Inflammatory macrophage treated with lipopolysaccharide for 4 hours (primary cell): ENCODE measurements at regions not wholly inside any gene's neighbourhood (a gene's known extent, or its start where the extent isn't known, plus 50 kb on each side); places are given as distances from the start of the nearest gene placed in this dataset.

Experiments used
- DNase-seq: peaks from one replicate; pipeline ENCODE4 v3.0.0-alpha.2; 2020

DNA sequence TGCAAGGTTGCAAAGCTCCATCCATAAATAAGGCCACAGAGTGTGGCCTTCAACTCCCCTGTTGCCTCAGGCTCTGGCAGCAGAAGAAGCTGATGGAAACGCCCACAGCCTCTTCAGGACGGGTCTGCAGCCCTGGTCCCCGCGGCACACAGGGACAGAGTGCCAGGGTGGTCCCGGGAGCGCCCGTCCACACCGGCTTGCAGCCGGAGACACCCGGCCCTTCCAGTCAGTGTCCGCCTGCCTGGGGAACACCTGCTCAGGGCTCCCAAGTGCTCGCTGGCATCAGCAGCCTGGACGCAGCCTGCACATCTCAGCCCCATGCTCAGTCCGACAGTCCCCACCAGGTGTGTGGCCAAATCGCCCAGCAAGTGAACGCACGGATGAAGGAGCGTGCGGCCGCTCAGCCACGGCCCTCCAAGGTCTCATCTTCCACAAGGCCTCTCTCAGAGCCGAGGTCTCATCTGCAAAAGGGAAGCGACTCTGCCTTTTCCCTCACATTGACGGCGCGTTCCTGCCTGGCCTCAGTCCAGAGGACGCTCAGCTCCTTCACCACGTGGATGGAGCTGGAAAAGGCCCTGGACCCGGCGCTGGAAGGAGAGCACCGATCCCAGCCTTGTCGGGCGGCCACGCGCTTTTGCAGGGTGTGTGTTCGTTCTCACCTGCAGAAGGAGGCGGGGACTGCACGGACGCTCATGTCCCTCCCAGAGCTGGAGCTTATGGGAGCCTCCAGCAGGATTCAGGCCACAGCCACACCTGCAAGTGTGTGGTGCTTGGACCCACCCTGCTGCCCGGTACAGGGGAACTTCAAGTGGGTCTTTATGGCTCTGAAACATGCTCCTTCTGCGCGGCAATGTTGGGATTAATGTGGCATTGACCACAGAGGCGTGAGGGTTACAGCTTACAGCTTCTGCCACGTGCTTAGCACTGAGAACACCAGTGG is 180.4 kb downstream of the DLL1 start:
- DNase-seq: no peak

DNA sequence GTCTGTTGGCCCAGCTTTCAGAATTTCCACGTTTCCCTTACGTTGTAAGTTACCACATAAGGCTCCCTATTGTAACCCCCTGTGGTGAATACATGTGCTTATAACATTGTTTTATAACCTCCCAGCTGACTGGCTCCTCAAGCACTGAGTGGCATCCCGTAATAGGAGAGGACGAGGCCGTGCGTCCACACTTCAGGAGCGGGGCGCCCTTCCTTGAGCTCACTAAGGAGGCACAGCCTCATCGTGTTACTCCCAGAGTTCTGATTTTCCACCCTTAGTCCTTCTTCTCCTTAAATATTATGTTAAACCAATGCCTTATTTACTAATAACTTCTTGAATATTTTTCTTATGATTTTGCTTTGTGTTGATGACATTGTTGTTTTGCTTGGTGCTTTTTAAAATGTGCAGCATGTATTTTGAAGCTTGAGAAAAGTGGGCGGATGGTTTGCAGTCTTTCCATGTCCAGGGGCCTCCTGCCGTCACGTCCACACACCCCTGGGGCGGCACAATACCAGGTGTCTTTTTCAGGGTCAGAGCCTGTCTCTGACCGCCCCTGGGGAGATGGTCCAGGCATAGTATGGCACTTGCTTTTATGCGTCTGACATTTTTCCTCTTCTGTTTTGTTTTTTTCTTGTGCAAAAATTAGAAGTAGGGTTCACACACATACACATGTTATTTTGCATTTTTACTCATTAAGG is 181.8 kb downstream of the DLL1 start:
- no peak for DNase-seq

DNA sequence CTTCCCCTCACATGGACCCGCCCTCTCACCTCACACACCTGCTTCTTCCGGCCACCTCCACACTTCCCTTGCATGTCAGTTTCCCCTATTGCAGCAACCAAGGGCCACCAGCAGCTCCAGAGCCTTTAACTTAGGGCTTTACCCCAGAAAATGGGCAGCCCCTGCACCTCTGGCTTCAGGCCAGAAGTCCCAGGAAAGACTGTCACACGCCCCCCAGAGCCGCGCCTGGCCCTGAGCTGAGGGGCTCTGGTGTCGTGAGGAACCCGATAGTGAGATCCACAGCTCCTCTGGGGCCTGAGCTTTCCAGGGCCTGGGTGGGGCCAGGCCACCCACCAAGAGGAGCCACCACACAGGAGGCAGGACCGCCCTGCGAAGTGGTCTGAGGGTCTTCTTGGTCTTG is 182.4 kb downstream of the DLL1 start:
- DNase-seq: no peak

DNA sequence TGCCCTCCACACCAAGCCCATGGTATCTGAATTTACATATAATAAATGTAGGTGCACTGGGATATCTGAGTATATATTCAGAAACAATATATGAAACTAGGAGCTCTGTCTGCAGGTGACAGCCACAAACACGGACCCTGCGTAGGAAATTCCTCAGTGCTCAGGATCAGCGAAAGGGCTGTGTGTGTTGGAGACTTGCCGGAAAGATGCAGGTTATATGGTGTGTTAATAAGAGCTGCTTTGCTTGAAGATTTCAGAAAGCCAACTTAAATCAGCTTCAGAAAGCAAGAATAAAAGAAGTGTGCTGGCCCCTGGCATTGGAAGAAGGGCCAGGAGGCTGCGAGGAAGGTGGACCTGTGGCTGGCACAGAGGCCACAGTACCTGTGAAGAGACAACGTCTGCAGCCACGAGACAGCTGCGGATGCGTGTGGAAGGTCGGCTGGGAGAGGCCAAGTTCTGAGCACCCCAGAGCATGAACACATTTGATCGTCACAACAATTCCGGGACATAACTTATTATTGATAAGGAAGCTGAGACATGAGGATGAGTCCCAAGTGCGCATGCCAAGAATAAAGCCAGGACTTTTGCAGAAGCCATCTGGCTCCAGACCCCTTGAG is 183.2 kb downstream of the DLL1 start:
- no peak for DNase-seq

DNA sequence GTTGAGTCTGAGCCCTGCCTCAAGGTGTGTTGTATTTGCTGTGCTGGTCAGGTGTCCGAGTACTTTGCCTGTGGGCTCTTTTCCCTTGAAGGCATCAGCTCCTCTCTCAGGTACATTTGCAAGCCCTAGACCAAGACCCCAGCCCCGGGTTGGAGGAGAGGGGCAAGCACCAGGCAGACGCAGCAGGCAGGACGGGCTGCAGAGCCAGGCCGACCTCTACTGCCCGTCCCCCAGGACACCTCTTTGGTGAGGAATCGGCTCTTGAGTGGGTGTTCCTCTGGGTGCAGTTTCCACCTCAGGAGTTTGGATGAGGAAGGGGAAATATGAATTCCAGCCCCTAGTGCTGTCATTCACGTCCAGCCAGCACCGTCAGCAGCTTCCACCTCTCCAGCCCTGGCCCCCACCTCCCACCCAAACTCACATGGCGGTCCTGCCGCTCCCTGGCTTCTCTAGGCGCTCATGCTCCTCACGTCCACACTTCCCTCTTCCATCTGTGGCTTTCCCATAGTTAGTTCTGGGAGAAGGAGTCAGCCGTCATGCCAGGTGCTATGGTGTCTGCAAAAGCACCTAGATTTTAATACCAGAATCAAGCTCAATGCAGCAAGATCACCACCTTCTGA is 183.9 kb downstream of the DLL1 start:
- DNase-seq: no peak

DNA sequence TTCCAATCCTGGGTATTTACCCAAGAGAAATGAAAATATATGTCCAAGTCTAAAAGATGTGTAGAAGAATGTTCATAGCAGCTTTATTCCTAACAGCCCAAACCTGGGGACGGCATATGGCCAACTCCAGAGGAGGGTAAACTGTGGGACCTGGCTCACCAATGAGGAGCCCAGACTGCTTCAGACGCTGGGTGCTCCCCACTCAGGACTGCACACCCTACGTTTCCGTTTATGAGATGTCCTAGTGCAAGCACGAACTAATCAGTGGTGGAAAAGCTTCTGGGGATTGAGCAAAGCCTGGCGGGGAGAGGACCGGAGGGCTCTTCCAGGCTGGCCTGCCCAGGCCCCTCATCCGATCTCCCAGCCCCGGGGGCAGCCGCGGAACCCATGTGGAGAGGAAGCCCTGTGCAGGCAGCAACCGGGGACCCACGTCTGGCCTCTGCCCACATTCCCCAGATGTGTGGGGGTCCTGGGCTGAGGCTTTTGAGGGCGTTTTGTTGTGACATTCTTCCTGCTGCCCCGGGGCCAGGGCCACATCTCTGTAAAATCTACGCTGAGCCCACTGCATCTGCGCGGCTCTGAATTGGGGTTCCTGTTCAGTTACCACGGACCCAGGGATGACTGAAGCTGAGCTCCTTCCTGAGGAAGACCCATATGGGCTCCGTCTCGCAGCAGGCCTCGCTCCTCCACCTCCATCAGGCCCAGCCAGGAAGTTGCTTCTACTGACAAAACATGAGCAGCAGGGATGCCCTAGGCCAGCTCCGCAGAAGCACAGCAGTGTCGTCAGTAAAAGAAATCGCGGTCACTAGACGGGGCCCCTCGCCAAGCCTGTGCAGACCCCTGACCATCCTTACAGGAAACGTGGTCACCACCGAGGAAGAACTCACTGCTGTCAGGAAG is 188.0 kb downstream of the DLL1 start:
- no peak for DNase-seq

DNA sequence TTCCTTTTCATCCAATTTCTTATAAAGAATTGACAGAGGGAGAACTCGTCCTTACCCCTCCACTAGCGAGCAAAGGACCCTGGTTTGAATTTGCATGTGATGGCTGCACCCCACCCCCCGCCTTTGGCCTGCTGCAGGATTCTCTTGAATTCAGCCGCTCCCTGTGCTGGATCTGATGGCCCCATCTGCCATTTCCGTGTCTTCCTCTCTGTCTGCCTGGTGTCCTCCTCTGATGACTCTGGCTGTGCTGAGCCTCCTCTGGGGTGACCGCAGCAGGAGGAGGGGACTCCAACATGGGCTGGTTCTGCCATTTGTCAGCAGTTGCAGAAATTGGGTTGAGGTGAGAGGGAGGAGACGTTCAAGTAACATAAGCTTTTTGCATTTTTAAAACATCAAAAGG is 188.8 kb downstream of the DLL1 start:
- DNase-seq: no peak

DNA sequence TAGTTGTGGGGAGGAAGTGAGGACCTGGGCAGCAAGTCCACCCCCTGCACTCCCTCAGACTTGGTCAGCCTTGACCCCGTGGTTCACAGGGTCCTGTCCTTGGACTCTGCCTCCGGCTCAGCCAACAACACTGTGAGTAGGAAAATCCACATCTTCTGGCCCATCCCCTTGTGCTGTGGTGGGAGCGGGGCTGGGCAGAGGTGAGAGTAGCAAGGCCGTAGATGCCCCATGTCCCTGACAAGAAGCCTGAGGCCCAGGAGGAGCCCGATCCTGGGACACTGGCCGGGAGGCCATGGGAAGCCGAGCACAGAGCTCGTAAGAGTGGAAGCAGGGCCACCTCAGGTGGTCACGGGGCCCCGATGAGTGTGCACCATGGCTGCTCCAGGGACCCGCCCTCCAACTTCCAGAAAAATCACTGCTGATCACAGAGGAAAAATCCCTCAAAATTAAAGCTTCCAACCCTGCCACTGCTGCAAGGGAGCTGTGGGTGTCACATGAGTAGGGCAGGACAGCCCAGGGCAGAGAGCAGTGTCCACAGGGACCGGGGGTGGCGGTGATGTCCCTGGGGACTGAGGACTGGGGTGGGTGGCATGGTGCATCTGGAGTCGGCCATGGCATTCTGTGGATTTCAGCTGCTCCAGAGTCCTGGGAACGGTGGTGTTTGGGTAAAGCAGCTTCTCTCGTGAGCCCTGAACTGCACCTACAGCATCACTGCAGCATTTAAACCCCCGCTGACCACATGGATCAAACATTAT is 189.4 kb downstream of the DLL1 start:
- no peak for DNase-seq

DNA sequence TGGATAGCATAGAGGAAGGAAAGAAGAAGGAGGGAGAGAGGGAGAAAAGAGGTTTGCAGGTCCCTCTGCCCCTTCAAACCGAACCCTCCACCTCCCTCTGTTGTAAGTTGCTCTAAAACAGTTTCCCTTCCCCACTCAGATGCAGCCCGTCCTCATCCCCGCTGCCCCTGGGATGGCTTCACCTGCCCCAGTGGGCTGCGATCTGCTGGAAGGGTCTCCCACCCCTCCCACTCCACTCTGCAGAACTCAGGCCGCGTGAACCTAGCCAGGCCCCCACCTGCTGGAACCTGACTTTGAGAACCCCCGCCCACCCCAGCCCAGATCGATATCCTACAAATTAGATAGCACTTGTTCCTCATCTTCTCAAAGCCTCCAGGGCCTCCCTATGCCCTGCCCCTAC is 190.8 kb downstream of the DLL1 start:
- no peak for DNase-seq

DNA sequence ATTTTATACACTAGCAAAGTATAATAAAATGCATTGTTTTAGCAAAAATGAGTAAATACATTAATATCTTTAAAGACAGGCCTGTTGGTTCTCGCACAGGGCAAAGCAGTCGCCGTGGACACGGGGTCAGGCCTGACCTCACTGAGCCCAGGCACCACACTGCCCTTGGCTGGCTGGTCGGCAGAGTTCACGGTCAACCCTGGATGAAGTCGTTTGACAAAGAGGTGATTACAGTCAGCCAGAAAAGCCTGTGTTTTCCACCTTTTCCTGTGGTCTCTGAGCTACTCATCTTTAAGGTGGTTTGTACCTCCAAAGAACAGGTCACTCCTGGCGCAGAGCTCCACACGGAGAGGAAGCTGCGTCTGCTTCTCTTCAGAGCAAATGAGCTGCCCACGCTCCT is 191.5 kb downstream of the DLL1 start:
- no peak for DNase-seq

DNA sequence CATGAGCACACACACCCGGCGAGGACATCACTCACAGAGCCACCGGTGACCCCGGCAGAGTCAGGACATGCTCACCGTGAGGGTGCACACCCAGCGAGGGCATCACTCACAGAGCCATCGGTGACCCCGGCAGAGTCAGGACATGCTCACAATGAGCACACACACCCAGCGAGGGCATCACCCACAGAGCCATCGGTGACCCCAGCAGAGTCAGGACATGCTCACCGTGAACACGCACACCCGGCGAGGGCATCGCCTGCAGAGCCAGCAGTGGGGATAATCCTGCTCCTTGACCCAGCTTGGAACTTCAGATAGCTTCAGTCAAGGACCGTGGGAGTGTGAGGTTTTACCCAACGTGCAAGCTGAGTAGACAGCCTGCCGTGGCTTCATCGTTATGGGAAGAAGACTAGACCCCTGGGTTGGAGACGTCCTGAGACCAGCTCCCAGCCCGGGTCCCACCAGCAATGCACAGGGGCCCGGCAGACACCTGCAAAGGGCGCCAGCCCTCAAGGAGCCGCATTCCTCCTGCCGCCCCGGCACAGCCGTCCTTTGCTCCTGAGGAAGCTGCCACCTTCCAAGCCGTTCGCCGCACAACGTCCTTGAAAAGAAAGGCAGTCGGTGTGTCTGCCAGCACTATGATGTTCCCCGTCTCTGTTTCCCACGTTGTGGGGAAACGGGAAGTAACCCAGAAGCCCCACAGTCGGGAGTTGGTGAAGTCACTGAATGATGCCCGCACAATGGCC is 192.3 kb downstream of the DLL1 start:
- no peak for DNase-seq

DNA sequence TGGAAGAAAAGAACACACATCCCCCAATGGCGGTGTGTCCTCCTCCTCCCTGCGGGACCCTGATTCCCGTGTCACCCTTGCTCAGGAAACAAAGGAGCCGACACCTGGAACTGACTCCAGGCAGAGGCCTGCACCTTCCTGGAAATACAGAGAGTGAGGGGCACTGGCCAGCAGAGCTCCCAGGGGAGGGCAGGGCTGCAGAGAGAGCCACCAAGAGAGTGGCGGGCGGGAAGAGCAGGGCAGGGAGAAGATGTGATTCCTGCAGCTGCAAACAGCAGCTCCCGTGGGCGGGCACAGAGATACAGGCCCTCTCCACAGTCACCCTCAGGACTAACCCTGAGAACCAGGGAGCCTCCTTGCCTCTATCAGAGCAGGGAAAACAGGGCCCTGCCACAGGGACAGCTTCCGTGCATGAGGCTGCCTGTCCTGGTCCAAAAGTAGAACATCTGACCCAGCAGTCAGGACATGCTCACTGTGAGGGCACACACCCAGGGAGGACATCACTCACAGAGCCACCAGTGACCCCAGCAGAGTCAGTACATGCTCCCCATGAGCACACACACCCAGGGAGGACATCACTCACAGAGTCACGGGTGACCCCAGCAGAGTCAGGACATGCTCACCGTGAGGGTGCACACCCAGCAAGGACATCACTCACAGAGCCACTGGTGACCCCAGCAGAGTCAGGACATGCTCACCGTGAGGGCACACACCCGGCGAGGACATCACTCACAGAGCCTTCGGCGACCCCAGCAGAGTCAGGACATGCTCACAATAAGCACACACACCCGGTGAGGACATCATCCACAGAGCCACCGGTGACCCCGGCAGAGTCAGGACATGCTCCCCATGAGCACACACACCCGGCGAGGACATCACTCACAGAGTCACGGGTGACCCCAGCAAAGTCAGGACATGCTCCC is 193.1 kb downstream of the DLL1 start:
- DNase-seq: no peak

DNA sequence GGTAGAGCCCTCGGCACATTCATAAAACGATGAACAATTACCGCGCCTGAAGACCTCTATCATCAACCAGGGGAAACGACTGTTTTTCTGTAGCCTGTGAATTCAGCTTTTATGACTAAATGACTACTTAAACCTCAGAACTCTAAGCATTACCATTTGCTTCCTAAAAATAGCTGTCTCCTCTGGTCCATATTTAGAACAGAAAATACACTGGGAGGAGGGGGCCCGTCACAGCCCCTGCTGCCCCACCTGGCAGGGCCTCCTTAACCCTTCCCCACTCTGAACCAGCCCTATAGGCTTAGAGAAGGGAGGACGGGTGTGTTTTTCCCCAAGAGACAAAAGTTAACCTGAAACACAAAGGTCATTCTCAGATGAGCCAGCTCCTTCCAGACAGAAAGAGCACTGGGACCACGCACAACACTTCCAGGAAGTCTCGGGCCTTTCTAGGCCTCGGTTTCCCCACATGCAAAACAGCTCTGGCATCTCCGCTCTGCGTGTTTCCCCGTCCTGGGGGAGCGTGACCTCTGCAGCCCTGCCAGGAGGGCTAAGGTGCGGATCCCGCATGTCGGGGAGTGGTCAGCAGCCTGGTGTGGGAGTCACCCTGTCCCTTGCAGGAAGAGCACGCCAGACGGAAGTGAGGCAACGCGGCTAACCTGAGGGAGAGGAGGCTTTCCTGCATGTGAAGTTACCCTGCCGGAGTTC is 193.9 kb downstream of the DLL1 start:
- DNase-seq: no peak

DNA sequence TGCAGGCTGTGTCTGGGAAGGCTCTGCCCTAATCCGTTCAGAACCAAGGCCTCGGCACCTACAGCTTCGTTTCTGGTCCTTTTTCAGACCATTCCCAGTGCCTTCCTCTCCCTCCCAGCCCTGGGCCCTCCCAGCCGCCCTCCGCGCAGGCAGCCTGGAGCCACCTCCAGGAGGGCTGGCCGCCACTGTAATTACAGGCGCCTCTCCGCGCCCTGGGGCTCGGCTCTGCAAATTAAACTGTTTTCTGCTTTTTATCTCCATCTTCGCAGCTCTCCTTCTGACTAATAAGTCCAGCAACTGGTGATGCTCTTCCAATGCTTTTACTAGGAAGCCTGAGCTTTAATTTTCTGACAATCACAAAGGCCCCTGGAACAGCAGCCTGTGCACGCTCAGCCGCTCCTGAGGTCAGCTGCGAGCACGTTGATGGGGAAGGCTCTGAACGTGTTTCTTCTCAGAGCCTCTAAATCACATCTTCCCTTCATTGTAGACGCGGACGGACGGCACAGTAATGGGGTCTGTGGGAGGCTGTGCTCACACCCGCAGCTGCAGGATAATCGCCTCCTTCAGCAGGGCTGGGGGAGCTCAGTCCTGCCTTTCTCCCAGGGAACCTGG is 194.6 kb downstream of the DLL1 start:
- DNase-seq: no peak

DNA sequence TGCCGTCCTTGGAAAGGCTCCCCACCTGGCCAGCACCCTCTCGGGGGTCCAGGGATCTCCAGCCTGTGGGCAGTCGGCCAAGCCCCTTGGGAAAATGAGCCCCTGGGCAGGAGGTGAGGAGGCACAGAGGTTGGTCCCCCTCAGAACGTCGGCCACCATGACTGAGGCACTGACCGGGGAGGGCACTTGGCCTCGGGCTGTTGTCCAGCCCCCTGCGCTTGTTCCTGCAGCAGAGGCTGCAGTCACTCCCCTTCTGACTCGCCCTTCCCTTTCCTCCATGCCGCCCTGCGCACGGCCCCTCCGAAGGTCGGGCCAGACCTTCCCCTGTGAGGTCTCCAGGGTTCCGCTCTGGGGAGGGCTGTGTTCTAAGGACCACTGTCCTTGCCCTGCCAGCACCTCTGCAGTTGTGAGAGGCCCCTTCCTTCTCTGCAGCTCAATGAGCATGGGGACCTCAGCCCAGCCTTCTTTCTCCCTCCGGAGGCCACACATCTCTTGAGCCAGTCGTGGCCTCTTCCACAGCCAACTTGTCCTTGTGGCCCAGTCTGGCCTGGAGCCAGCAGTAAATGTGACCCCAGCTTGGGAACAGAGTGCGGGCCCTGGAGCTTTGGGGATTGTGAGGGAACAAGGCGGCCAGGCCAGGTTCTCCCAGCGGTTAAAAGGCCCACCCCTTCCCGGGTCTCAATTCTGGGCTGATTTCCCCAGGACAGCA is 195.5 kb downstream of the DLL1 start:
- no peak for DNase-seq

DNA sequence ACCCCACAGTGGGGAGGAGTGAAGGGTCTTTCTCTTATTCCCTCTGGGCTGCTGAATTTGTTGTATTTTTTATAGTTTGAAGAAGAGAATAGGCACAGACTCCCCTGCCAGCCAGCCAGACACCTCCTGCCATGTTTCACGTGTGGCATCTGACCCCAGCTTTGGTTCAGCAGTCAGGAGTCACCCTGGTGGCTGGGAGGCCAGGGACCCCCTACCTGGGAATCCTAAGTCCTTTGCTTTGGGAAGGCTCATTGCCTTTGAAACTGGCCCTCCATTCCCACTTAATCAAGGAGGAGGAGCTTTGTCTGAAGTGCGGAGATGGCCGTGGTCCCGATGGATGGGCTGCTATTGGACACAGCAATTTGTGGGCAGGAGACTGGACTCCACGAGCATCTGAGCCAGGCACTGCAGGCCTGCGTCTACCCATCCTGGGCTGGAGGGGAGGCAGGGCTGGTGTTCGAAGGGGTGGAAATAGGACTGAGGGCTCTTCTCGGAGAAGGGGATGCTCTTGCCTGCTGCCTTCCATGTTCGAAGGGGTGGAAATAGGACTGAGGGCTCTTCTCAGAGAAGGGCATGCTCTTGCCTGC is 196.1 kb downstream of the DLL1 start:
- DNase-seq: no peak
